Stimulated activated naive B cell treated with anti-CD40 and anti-IgM and Interleukin-4, amounts not matched to agents 10 μg/mL and 1 μg/mL and 100 μg/mL, for 72 hours (primary cell): ENCODE measurements at regions not wholly inside any gene's neighbourhood (a gene's known extent, or its start where the extent isn't known, plus 50 kb on each side); places are given as distances from the start of the nearest gene placed in this dataset.
"Not testable (repeated sequence)": the region's sequence is repeated elsewhere in the genome, so short reads cannot be mapped to it uniquely, and the experiment has no call there.

Experiments
- ATAC-seq, 2 donors: fragments of 150-1000 bp; cut with Tn5 transposase; replicated peaks; 2 replicates each; pipeline ENCODE4 v1.10.0; 2021; ENCODE audit warnings: moderate library complexity in 1 of 2
- DNase-seq: peaks from one replicate; pipeline ENCODE4 v3.0.0; 2021
- H3K27ac Mint-ChIP-seq: one replicate; pipeline ENCODE4 v1.8.0; 2022; ENCODE audit warnings: mild to moderate bottlenecking, mixed read lengths
- H3K27me3 Mint-ChIP-seq, 2 donors: one replicate each; pipeline ENCODE4 v1.8.0; 2022; ENCODE audit warnings: mixed read lengths in 2 of 2
- H3K36me3 Mint-ChIP-seq, 2 donors: one replicate each; pipeline ENCODE4 v1.8.0; 2022; ENCODE audit warnings: mixed read lengths in 2 of 2, mild to moderate bottlenecking in 1 of 2
- H3K4me1 Mint-ChIP-seq, 2 donors: one replicate each; pipeline ENCODE4 v1.8.0; 2022; ENCODE audit warnings: mixed read lengths in 2 of 2, mild to moderate bottlenecking in 1 of 2
- H3K4me3 Mint-ChIP-seq, 2 donors: one replicate each; pipeline ENCODE4 v1.8.0; 2022; ENCODE audit warnings: mild to moderate bottlenecking in 2 of 2, mixed read lengths in 2 of 2, moderate library complexity in 1 of 2
- H3K9me3 Mint-ChIP-seq, 2 donors: one replicate each; pipeline ENCODE4 v1.8.0; 2022; ENCODE audit warnings: mixed read lengths in 2 of 2, mild to moderate bottlenecking in 1 of 2

DNA sequence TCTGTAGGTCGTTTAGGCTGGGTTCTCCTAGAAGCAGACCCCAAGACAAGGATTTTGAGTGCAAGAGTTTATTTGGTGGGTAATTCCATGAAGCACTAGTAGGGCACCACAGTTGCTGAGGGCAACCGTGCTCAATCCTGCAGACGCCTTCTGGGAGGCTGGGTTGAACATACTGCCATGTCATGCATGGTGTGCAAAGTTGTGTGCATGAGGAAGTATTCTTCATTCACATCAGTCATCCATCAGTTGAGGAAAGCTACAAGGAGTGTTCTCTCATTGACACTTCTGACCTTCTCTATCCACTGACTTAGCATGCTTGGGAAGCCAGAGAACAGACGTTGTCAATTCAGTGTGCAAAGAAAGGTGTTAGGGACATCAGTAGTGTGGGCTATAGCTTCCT, 179.2 kb downstream of the PTPN11 start:
- Mint-ChIP-seq H3K9me3 (peaks cover 3 to 12% of the 10 kb centered on the region in 2 donors), H3K27me3 (peaks cover 38 to 54% of the 10 kb centered on the region in 2 donors), H3K27ac (no peak overlapping the region), H3K4me3 (no peak overlapping the region), H3K4me1 (peaks cover 0 to 5% of the 10 kb centered on the region in 2 donors), H3K36me3 (no peaks in the 10 kb centered on the region)
- ATAC-seq (no peak), DNase-seq (no peak)

DNA sequence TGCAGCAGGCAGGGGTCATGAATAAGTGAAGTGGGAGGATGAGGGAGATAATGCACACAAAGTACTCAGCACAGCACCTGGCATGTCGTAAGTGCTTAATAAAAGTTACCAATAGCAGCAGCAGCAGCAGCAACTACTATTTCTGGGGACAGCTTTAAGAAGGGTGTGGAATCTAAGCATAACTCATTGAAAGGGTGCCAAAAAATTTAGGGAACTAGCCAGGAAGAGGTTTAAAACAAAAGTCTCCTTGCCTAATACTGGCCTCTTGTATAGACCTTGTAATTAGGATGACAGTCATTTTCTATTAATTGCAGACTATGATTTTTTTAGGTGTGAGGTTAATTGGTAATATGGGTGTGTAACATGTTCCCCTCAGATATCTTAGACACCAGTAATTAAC, 179.9 kb downstream of the PTPN11 start:
- Mint-ChIP-seq H3K27me3 (peaks cover 39 to 54% of the 10 kb centered on the region in 2 donors), H3K36me3 (no peaks in the 10 kb centered on the region), H3K9me3 (peaks cover 3 to 10% of the 10 kb centered on the region in 2 donors), H3K4me1 (peaks cover 0 to 5% of the 10 kb centered on the region in 2 donors), H3K4me3 (no peak overlapping the region), H3K27ac (no peak overlapping the region)
- DNase-seq (no peak), ATAC-seq (no peak)

DNA sequence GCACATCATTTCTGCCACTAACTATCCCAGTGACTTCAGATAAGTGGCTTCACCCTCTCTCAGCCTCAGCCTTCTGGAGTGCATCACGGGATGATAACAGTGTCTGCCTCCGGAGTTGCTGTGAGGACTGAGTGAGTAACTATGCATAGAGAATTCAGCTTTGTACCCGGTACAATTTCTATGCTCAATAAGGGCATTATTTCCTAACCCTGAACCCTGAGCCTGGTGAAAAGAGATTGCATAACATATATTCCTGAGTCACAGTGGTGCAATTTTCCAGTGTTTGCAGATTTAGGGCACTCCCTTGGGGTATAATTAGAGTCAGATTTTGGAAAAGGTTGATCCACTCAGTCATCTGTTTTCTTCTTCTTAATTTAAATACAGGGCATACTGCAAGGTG, 181.1 kb downstream of the PTPN11 start:
- no peak for ATAC-seq
- no peaks in the 10 kb centered on the region for H3K36me3 Mint-ChIP-seq
- no peak overlapping the region for H3K4me3 Mint-ChIP-seq
- peaks cover 0 to 5% of the 10 kb centered on the region in 2 donors for H3K4me1 Mint-ChIP-seq
- no peak overlapping the region for H3K27ac Mint-ChIP-seq
- H3K9me3 Mint-ChIP-seq = peaks cover 3 to 10% of the 10 kb centered on the region in 2 donors
- H3K27me3 Mint-ChIP-seq = peaks cover 46 to 47% of the 10 kb centered on the region in 2 donors
- no peak for DNase-seq

DNA sequence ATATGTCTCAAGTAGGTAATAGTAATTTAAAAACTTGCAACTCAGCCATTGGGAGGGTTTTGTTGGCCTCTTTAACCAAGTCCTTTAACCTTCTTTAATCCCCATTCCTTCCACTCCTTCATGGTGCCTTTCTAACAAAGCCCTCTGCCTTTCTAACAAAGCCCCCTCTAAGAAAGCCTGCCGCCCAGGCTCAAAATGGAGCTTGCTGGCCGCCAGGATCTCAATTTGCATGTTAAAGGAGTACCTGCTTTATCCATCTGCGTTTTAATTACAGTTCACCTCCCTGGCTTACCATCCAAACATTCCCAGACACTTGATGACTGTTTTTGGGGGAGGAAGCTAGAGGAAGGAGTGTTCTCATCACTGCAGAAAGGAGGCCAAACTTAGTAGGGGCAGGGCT, 183.4 kb downstream of the PTPN11 start:
- no peaks in the 10 kb centered on the region for H3K4me1 Mint-ChIP-seq
- H3K4me3 Mint-ChIP-seq = no peak overlapping the region
- H3K36me3 Mint-ChIP-seq = no peaks in the 10 kb centered on the region
- peaks cover 4 to 9% of the 10 kb centered on the region in 2 donors for H3K9me3 Mint-ChIP-seq
- no peak overlapping the region for H3K27ac Mint-ChIP-seq
- no peak for ATAC-seq
- H3K27me3 Mint-ChIP-seq = peaks cover 46 to 47% of the 10 kb centered on the region in 2 donors
- no peak for DNase-seq

DNA sequence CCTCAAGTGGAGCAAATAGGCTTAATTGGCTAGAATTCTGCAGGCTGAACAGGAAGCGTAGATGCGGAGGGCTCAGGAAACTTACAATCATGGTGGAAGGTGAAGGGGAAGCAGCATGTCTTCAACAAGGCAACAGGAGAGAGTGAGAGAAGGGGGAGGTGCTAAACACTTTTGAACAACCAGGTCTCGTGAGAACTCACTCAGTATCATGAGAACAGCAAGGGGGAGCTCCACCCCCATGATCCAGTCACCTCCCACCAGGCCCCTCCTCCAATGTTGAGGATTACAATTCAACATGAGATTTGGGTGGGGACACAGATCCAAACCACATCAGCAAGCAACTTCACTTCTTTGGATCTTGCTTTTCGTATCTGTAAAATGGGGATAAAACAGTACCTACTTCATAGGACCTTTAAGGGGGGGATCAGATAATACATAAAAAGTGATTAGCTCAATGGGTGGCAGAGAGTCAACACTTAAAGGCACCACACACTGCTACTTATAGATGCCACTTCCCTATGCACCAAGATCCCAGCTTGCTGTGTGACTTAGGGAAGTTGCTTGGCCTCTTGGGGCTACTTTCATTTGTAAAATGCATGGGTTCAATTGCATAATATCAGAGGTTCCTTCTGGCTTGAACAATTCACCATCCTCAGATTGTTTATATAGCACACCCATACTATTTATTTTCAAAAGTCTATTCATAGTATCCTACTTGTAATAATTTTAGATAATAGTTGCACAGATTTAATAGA, 184.8 kb upstream of the RPH3A start:
- no peaks in the 10 kb centered on the region for H3K4me1 Mint-ChIP-seq
- H3K9me3 Mint-ChIP-seq = peaks cover 3 to 4% of the 10 kb centered on the region in 2 donors
- no peak overlapping the region for H3K27ac Mint-ChIP-seq
- ATAC-seq (no peak), DNase-seq (no peak)
- H3K27me3 Mint-ChIP-seq = peaks cover 23 to 35% of the 10 kb centered on the region in 2 donors
- H3K4me3 Mint-ChIP-seq = no peak overlapping the region
- no peaks in the 10 kb centered on the region for H3K36me3 Mint-ChIP-seq

DNA sequence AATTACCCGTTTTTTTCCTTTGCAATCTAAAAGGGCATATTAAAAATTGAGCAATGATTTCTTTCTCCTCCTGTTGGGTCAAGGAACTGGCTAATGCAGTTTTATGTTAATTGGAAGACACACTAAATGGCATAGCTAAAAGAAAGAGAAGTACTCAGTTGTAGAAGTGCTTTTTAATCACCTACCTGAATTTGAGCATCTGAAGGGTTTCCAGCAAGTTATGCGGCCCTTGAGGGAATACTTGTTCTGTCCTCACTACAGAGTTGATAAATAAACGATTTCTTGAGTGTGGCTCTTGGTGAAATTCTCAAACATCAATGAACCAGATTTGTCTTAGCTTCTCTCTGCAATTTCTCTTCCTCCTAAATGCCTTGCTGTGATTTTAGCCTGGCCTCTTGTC, 184.1 kb upstream of the RPH3A start:
- H3K36me3 Mint-ChIP-seq = no peaks in the 10 kb centered on the region
- DNase-seq (no peak), ATAC-seq (no peak)

DNA sequence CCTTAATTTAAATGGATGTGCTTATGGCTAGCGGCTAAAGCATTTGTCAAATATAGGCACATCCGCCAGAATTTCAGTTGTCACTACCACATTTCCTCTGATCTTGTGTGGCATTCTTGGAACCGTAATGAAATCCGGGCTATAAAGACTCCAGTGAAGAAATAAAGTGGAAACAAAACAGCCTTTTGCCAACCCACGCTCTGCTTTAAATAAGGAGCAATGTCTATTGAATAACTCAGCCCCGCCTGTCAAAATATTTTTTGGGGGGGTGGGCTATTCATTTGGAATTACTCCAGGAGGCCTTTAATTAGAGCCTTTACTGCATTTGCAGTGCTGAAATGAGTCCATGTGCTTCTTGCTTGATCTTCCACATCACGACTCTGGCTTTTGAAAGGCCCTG, 179.6 kb upstream of the RPH3A start:
- H3K27me3 Mint-ChIP-seq = peaks cover 9 to 28% of the 10 kb centered on the region in 2 donors

More for the DNA sequence above, 184.1 kb upstream of the RPH3A start:
- no peaks in the 10 kb centered on the region for H3K4me1 Mint-ChIP-seq
- no peak overlapping the region for H3K4me3 Mint-ChIP-seq
- H3K27me3 Mint-ChIP-seq = peaks cover 17 to 30% of the 10 kb centered on the region in 2 donors
- H3K9me3 Mint-ChIP-seq = peaks cover 3 to 4% of the 10 kb centered on the region in 2 donors
- H3K27ac Mint-ChIP-seq = no peak overlapping the region

DNA sequence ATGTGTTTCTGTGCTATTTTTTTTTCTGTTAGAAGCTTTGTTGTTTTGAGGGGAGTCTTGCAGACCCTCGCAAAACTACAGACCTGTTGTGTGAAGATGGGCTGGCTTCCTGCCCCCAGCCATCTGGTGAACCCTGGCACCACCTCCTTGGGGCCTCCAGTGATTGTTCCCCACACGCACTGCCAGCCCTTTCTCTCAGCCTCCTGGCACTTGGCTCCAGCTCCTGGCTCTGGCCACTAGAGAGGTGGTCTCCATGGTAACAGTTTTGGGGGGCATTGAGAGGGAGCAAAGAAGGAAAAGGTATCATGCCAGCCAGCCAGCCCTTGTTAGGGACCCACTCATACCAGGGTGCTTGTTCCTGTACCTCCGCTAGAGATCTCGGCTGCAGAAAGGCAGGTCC, 176.4 kb upstream of the RPH3A start:
- Mint-ChIP-seq H3K4me1 (no peaks in the 10 kb centered on the region), H3K36me3 (no peaks in the 10 kb centered on the region), H3K4me3 (no peak overlapping the region), H3K9me3 (no peaks in the 10 kb centered on the region), H3K27ac (no peak overlapping the region), H3K27me3 (peaks cover 21 to 55% of the 10 kb centered on the region in 2 donors)
- ATAC-seq = no peak
- no peak for DNase-seq

More for the DNA sequence above, 179.6 kb upstream of the RPH3A start:
- Mint-ChIP-seq H3K9me3 (no peaks in the 10 kb centered on the region), H3K27ac (no peak overlapping the region), H3K4me1 (no peaks in the 10 kb centered on the region), H3K4me3 (no peak overlapping the region), H3K36me3 (no peaks in the 10 kb centered on the region)
- DNase-seq = no peak
- no peak for ATAC-seq

DNA sequence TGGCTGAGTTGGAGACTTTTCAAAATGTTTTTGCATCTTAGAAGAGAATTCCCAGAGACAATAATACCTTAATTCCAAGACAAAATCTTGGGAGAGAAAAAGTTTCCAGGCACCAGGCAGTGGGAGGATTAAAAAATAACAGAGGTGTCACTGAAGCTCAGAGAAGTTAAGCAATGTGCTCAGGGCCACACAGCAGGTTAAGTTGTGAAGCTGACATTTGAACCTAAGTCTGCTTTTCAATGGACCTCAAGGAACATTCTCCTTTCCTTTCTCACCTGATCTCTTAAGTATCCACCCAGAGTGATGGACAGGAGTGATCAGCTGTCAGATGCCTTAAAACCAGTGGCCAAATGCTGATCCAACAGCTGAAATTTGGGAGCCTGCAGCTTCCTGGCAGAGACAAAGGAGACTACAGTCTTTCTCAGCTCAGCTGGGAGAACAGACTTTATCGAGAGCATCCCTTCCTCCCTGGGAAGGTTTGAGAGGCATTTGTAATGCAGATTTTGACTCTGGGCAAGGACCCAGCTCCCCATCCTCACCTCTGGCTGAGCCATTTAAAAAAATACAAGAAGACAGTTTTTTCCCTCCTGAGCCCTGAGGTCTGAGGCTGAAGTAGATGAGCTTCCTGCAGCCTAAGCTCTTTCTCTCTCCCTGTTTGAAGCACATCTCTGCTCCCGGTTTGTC, 174.9 kb upstream of the RPH3A start:
- Mint-ChIP-seq H3K27ac (no peak overlapping the region), H3K4me3 (no peak overlapping the region), H3K4me1 (no peaks in the 10 kb centered on the region), H3K27me3 (peaks cover 27 to 61% of the 10 kb centered on the region in 2 donors), H3K36me3 (no peaks in the 10 kb centered on the region), H3K9me3 (no peaks in the 10 kb centered on the region)
- ATAC-seq = no peak
- DNase-seq = no peak

DNA sequence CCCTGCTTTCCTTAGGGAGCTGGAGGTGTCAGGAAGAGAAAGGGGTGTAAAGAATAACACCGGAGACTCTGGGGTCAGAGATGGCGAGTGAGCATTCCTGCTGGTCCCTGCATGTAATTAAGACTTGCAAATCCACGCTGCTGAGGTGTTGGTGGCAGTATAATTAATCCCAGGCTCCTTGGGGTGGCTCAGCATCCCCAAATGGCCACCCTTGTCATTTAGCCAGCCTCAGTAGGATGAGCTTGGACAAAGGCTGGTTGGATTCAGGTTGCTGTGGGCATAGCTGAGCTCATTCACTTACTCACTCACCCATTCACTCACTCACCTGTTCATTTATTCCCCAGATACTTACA, 174.4 kb upstream of the RPH3A start:
- Mint-ChIP-seq H3K36me3 (no peaks in the 10 kb centered on the region), H3K4me3 (no peak overlapping the region), H3K27ac (no peak overlapping the region), H3K4me1 (no peaks in the 10 kb centered on the region), H3K27me3 (peaks cover 27 to 61% of the 10 kb centered on the region in 2 donors), H3K9me3 (no peaks in the 10 kb centered on the region)
- ATAC-seq (no peak), DNase-seq (no peak)

DNA sequence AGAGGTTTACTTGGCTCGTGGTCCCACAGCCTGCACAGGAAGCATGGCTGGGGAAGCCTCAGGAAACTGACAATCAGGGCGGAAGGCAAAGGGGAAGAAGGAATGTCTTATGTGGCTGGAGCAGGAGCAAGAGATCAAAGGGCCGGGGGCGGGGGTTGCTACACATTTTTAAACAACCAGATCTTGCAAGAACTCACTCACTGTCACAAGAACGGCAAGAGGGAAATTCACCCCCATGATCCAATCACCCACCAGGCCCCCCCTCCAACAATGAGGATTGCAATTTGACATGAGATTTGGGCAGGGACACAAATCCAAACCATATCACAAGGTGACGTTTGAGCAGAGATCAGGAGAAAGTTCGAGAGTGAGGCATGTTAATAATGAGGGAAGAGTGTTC, 163.7 kb upstream of the RPH3A start:
- Mint-ChIP-seq H3K27me3 (peaks cover 24% of the 10 kb centered on the region in 2 donors), H3K9me3 (peaks cover 4 to 6% of the 10 kb centered on the region in 2 donors), H3K27ac (no peak overlapping the region), H3K4me3 (no peak overlapping the region), H3K4me1 (no peaks in the 10 kb centered on the region), H3K36me3 (no peaks in the 10 kb centered on the region)
- no peak for ATAC-seq
- DNase-seq = no peak

DNA sequence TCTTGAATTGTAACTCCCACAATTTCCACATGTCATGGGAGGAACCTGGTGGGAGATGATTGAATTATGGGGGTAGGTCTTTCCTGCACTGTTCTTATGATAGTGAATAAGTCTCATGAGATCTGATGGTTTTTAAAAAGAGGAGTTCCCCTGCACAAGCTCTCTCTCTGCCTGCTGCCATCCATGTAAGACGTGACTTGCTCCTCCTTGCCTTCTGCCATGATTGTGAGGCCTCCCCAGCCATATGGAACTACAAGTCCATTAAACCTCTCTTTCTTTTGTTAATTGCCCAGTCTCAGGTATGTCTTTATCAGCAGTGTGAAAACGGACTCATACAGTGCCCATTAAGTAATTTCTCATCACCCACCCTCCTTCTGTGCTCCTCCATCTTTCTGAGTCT, 159.6 kb upstream of the RPH3A start:
- not testable (repeated sequence) for H3K4me3 Mint-ChIP-seq, H3K4me1 Mint-ChIP-seq
- H3K27me3 Mint-ChIP-seq = peaks cover 34 to 46% of the 10 kb centered on the region in 2 donors

DNA sequence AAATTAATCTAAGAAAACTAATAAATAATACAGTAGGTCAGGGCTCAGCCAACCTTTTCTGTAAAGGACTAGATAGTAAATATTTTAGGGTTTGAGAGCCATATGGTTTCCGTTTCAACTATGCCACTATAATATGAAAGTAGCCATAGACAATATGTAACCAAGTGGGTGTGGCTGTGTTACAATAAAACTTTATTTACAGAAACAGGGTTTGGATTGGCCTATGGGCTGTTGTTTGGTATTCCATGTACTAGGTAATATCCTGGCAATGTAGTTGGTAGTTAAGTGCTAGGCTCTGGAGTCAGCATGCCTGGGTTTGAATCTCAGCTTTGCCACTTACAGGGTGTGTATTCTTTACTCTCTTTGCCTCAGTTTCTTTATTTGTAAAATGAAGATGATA, 156.5 kb upstream of the RPH3A start:
- no peak overlapping the region for H3K4me3 Mint-ChIP-seq
- peaks cover 4 to 8% of the 10 kb centered on the region in 2 donors for H3K9me3 Mint-ChIP-seq
- H3K27me3 Mint-ChIP-seq = peaks cover 43 to 65% of the 10 kb centered on the region in 2 donors
- H3K4me1 Mint-ChIP-seq = no peaks in the 10 kb centered on the region
- H3K36me3 Mint-ChIP-seq = no peaks in the 10 kb centered on the region
- ATAC-seq (no peak), DNase-seq (no peak)
- no peak overlapping the region for H3K27ac Mint-ChIP-seq

More for the DNA sequence above, 159.6 kb upstream of the RPH3A start:
- not testable (repeated sequence) for DNase-seq, H3K27ac Mint-ChIP-seq, H3K36me3 Mint-ChIP-seq, H3K9me3 Mint-ChIP-seq, ATAC-seq

DNA sequence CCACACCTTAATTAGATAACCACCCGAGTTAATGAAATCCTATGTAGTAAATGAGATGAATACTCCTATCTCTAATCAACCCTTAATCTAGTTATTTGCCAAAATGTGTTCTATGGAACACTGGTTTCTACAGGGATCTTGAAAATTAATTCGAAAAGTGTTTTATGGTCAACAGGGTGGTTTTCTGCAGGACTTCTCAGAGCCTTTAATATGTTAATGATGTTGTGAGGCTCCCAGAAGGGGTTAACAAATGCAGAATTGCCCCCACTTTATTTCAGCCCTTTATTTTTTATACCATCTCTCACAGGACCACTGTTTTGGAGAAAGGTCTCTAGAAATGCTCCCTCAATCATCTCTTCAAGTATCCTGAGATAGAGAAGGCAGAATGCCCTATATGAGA, 153.1 kb upstream of the RPH3A start:
- ATAC-seq (no peak), DNase-seq (no peak)
- Mint-ChIP-seq H3K27ac (no peak overlapping the region), H3K36me3 (no peaks in the 10 kb centered on the region), H3K9me3 (peaks cover 0 to 2% of the 10 kb centered on the region in 2 donors), H3K4me3 (no peak overlapping the region), H3K4me1 (no peaks in the 10 kb centered on the region), H3K27me3 (peaks cover 34 to 53% of the 10 kb centered on the region in 2 donors)

DNA sequence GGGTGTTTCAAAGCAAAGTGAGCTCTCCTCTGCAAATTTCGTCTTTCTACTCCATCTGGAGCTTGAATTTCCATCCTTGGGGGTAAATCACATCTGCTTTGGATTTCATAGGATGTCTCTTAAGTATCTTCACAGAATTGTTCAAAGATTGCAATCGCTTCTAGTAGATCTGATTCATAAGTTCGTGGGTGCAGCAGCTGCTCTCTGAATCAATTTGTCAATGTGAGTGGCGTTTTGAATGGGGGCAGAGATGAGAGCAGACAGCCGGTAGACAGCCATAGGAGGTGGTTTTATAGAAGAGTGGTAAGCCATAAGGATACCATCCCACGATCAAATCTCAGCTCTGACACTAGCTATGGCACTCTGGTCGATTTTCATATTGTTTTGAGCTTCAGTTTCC, 146.0 kb upstream of the RPH3A start:
- ATAC-seq (no peak), DNase-seq (no peak)
- Mint-ChIP-seq H3K9me3 (peaks cover 3 to 4% of the 10 kb centered on the region in 2 donors), H3K36me3 (no peaks in the 10 kb centered on the region), H3K4me3 (no peak overlapping the region), H3K27ac (no peak overlapping the region), H3K4me1 (no peaks in the 10 kb centered on the region), H3K27me3 (peaks cover 8 to 12% of the 10 kb centered on the region in 2 donors)
